ENCODE measurements at regions not wholly inside any gene's neighbourhood (a gene's known extent, or its start where the extent isn't known, plus 50 kb on each side); places are given as distances from the start of the nearest gene placed in this dataset.

- no peak for DNase-seq
Observed at GRCh38 chr5:105453216-105453807, 1890.7 kb upstream of the NUDT12 start.

DNA sequence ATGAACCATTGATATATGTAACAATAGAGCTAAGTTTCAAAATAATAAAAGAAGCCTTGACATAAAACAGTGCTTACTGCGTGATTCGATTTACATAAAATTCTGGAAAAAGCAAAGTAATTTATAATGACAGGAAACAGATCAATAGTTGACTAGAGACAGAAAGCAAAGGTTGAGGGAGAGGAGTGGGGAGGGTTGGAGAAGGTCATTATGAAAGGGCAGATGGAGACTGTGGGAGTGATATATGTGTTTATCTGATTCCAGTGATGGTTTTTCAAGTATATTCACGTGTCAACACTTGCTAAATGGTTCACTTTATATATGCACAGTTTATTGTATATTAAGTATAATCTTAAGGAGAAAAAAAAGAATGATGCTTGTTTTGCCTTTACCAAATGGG lies 1885.7 kb upstream of the NUDT12 start:
- no peak for DNase-seq

DNA sequence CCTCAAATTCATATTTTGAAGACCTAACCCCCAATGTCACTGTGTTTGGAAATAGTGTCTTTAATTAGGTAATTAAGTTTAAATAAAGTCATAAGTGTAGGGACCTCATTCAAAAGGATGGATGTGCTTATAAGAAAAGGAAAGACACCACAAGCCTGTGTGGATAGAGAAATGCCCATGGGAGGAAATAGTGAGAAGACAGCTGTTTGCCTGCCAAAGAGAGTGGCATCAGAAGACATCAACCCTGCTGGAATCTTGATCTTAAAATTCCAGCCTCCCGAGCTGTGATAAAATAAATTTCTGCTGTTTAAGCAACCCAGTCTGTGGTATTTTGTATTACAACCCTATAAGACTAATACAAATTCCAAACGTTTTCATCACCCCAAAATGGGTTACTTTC lies 1867.9 kb upstream of the NUDT12 start:
- DNase-seq: no peak

DNA sequence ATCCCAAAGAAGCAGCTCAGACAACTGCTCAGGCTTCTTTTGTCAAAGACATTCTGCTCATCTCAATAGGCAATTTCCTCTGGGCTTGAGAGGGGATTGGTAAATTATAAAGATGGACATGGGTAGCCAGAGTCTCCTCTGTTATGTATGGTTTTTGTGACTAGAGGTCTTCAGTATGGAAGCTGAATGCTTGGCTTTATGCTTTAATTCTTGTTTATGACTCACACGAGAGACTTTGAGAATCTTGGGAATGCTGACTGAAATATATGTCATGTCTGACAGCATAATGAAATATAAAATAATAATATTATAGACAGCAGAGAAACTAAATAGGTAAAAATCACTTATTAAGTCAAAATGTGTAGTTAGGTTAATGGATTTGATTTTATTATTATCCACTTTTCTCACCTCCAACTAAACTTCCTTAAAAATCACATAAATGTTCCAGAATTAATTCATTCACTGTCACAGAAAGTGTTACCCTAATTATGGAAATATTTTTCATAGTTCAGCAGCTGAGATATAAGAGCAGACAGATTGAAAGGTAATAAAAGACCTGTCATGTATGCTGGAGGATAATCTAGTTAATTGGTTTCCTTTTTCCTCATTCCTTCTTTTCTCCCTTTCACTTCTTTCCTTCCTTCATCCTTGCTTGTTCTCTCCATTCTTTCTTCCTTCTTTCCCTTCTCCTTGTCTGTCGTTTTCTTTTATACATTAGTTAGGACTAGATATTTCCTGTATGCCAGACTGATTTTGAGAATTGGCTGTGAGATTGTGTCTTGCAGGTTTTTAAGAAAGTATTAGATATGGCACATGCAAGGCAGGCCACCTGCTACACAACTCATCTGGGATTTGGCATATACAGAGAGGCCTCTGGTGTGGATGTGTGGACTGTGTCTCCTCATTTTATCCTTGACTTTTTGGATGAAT lies 1866.1 kb upstream of the NUDT12 start:
- no peak for DNase-seq

DNA sequence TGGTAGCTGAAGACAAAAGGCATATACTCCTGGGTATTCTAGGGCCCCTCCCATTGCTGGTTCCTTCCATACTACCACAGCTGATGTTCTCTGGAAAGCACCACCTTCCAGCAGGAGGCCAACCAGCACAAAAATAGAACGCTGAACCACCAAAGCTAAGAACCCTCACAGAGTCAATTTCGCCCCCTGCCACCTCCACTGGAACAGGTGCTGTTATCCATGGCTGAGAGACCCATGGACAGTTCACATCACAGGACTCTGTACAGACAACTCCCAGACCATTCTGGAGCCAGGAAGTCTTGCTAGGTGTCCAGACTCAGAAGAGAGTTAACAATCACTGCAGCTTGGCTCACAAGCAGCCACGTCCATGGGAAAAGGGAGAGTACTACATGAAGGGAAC lies 1851.5 kb upstream of the NUDT12 start:
- DNase-seq: no peak

- no peak for DNase-seq
Observed at GRCh38 chr5:105413406-105413990, 1850.9 kb upstream of the NUDT12 start.

DNA sequence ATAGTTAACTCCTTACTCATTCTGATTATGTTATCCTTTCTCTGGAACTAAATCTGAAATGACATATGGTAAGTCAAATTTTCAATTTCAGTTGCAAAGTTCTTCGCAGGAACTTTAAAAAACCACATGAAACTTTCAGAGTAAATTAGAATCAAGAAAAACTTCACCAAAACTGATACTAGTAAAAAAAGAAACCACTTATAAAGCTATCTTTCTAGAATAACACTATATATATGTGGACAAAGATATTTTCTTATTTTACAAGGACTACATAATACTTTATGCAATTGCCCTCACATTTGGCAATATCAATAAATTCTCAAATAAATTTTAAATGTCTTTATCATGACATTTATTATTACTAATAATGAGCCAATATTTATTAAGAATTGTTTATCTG lies 1847.1 kb upstream of the NUDT12 start:
- DNase-seq: no peak

DNA sequence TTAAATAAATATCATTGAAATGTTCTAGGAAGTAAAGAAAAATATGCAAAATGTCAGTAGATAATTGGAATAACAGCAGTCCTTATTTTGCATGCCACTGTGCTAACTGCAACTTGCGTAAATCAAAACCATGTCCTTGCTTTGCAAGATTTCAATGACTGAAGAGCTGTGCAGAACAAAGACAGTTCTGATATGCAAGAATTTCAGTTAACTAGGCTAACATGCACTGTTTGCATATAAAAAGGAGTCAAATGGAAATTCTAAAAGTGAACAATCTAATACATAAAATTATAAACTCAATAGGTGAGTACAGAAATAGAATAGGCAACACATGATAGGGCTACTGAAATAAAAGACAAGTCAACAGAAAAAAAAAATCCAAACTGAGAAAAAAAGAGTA lies 1844.6 kb upstream of the NUDT12 start:
- no peak for DNase-seq

- DNase-seq: no peak
Observed at GRCh38 chr5:105397749-105398148, 1835.2 kb upstream of the NUDT12 start.

- no peak for DNase-seq
Observed at GRCh38 chr5:105392710-105393149, 1830.1 kb upstream of the NUDT12 start.

DNA sequence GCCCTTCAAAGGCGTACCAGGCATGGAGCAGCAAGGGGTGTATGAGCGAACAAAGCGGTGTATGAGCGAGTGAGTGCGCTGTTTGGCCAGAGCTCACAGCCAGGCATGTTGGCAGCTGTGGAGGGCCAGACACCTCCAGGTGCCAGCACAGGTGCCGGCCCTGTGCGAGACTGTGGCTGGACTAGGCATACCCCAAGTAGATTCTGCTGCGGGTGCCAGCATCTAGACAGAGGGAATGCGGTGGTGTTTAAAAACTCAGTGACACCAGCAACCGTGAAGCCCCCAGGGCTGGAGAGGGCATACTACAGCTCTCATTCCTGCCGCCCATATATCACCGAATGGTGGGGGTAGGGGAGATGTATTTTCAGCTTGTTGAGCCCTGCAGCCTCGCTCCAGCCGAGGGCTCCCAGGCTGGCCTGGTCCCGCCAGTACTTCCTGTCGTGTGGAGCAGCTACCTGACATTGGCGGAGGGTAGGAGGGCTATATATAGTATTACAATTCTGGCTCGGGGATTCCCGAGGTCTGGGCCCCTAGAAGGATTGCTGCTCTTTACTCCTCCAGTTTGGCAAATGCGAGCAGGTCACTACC lies 1829.6 kb upstream of the NUDT12 start:
- DNase-seq: no peak

DNA sequence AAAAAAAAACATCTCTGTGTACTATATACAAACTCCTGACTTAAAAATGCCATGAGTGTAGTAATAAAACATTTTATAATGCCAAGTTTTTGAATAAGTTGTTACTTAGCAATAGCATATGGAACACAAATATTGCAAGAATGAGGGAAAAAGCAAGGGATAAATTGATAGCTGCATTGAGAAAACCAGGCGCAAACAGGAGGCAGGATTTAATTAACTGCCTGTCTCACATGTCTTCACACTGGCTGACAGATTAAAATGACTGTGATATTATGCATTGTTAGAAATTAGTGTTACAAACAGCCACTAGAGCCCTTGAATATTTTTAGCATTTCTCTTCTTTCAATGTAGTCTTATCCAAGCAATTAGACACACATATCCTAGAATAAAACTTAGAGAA lies 1817.5 kb upstream of the NUDT12 start:
- DNase-seq: no peak

- DNase-seq: no peak
Observed at GRCh38 chr5:105371169-105371568, 1808.6 kb upstream of the NUDT12 start.

- no peak for DNase-seq
Observed at GRCh38 chr5:105350486-105351140, 1788.0 kb upstream of the NUDT12 start.

GRCh38 chr5:105331558-105331957 lies 1769.0 kb upstream of the NUDT12 start:
- no peak for DNase-seq

- DNase-seq: no peak
Observed at GRCh38 chr5:105330185-105330584, 1767.6 kb upstream of the NUDT12 start.

GRCh38 chr5:105304859-105305258 lies 1742.3 kb upstream of the NUDT12 start:
- no peak for DNase-seq

- DNase-seq: no peak
Observed at GRCh38 chr5:105288946-105289345, 1726.4 kb upstream of the NUDT12 start.

GRCh38 chr5:105283134-105283533 lies 1720.5 kb upstream of the NUDT12 start:
- DNase-seq: no peak

GRCh38 chr5:105274079-105274478 lies 1711.5 kb upstream of the NUDT12 start:
- no peak for DNase-seq

- DNase-seq: no peak
Observed at GRCh38 chr5:105263515-105263914, 1700.9 kb upstream of the NUDT12 start.

GRCh38 chr5:105259581-105260217 lies 1697.1 kb upstream of the NUDT12 start:
- no peak for DNase-seq

DNA sequence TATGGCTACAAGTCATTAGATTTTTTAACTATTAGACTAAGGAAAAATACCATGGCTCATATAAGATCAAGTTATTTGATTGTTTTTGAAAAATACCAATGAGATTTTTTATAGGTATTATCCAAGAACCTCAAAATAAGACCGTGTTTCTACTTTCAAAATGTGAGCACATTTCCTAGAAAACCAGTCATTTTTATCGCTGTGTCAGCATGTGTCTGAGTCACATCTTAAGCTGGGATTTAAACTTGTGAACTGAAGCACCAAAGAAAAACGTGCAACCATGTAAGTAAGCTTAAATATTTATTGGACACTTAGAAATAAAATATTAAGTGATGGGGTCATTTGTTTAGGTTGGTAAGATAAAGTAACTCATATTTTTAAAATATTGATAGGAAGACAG lies 1676.0 kb upstream of the NUDT12 start:
- DNase-seq: no peak

Data from GDM1 (cell line).